ENCODE measurements at regions not wholly inside any gene's neighbourhood (a gene's known extent, or its start where the extent isn't known, plus 50 kb on each side); places are given as distances from the start of the nearest gene placed in this dataset.

GRCh38 chr4:116438981-116439729, 646.2 kb downstream of the TRAM1L1 start (continued):
- TF ChIP-seq ZNF462 (CRISPR knock-in tag; IDR thresholded peaks at IDR 0.05): no peak
- no peak for TF ChIP-seq ETS1 (IDR thresholded peaks at IDR 0.05)
- TF ChIP-seq CTCF (conservative IDR thresholded peaks at IDR 0.05; ENCODE audit: low read depth in 2 of 2): no peak
- TF ChIP-seq NANOG (IDR thresholded peaks at IDR 0.05; ENCODE audit: borderline replicate concordance): no peak
- TF ChIP-seq STAT1 (IDR thresholded peaks at IDR 0.05; ENCODE audit: unreplicated experiment): no peak

- ATAC-seq: no peak
- peaks cover 5% of the 10 kb centered on the region; the same call in 2 of the 3 replicates for H3K9me3 Mint-ChIP-seq
- H3K9me2 ChIP-seq (ENCODE audit: insufficient read depth): no peaks in the 10 kb centered on the region
- TF ChIP-seq CTCF (conservative IDR thresholded peaks at IDR 0.05; ENCODE audit: low read depth in 2 of 2) (no peak), POLR2AphosphoS5 (IDR thresholded peaks at IDR 0.05; ENCODE audit: low read depth) (no peak), ZNF331 (CRISPR knock-in tag; IDR thresholded peaks at IDR 0.05; ENCODE audit: low read depth) (no peak), EZH2 (IDR thresholded peaks at IDR 0.05; ENCODE audit: low read depth, unreplicated experiment) (no peak), REST (IDR thresholded peaks at IDR 0.05; ENCODE audit: unreplicated experiment) (no peak)
Measured at GRCh38 chr4:116438417-116438816, 647.0 kb downstream of the TRAM1L1 start.

More at GRCh38 chr4:116438417-116438816, 647.0 kb downstream of the TRAM1L1 start:
- Mint-ChIP-seq H3K27ac (no peak overlapping the region), H3K4me3 (no peak overlapping the region), H3K27me3 (ENCODE audit: insufficient read depth, low read depth, poor library complexity) (no peaks in the 10 kb centered on the region), H3K4me1 (no peaks in the 10 kb centered on the region), H3K36me3 (ENCODE audit: low read depth) (no peaks in the 10 kb centered on the region)
- DNase-seq (ENCODE audit: low spot score): no peak
- Histone ChIP-seq H3F3A (replicated peaks; ENCODE audit: low read depth) (no peaks in the 10 kb centered on the region), H3K36me3 (ENCODE audit: insufficient read depth) (no peaks in the 10 kb centered on the region), H3K79me2 (replicated peaks; ENCODE audit: insufficient read depth) (no peaks in the 10 kb centered on the region), H3K4me1 (ENCODE audit: insufficient read depth) (no peaks in the 10 kb centered on the region), H3K27me3 (ENCODE audit: insufficient read depth) (no peaks in the 10 kb centered on the region), H3K4me3 (no peak overlapping the region), H3K27ac (ENCODE audit: low read depth) (no peak overlapping the region), H4K20me1 (replicated peaks; ENCODE audit: insufficient read depth) (no peaks in the 10 kb centered on the region), H2AFZ (no peak overlapping the region), H3K4me2 (no peak overlapping the region)

Measured in GM23338 (cell line).